Neural progenitor cell (in vitro differentiated cells): ENCODE measurements at regions not wholly inside any gene's neighbourhood (a gene's known extent, or its start where the extent isn't known, plus 50 kb on each side); places are given as distances from the start of the nearest gene placed in this dataset.

ENCODE experiments used
- DNase-seq: peaks from one replicate; pipeline ENCODE4 v3.0.0-alpha.2; 2016; ENCODE audit warnings: low spot score
- H2AFZ ChIP-seq: fragments of 200-600 bp; sonication (generic); replicated peaks from 2 replicates; pipeline ENCODE4 v1.6.1; 2016; ENCODE audit warnings: antibody characterized with exemption
- H3F3A ChIP-seq: fragments of 200-600 bp; sonication (generic); 2 replicates; pipeline ENCODE4 v1.6.1; 2016; ENCODE audit warnings: antibody characterized with exemption, low read depth
- H3K27ac ChIP-seq: fragments of 200-600 bp; sonication (generic); 2 replicates; pipeline ENCODE4 v1.5.1; 2016; ENCODE audit warnings: mild to moderate bottlenecking
- H3K27me3 ChIP-seq: fragments of 200-600 bp; sonication (generic); 2 replicates; pipeline ENCODE4 v1.6.1; 2016; ENCODE audit warnings: mild to moderate bottlenecking, moderate library complexity
- H3K36me3 ChIP-seq: fragments of 200-600 bp; sonication (generic); 2 replicates; pipeline ENCODE4 v1.5.1; 2016
- H3K4me1 ChIP-seq: fragments of 200-600 bp; sonication (generic); 2 replicates; pipeline ENCODE4 v1.6.1; 2016; ENCODE audit warnings: mixed run types
- H3K4me2 ChIP-seq: fragments of 200-600 bp; sonication (generic); 2 replicates; pipeline ENCODE4 v1.6.1; 2016
- H3K4me3 ChIP-seq: fragments of 200-600 bp; sonication (generic); 2 replicates; pipeline ENCODE4 v1.5.1; 2016
- H3K79me2 ChIP-seq: fragments of 200-600 bp; sonication (generic); 2 replicates; pipeline ENCODE4 v1.6.1; 2016; ENCODE audit warnings: low read depth
- H3K9ac ChIP-seq: fragments of 200-600 bp; sonication (generic); 2 replicates; pipeline ENCODE4 v1.6.1; 2016
- H3K9me3 ChIP-seq: fragments of 200-600 bp; sonication (generic); 2 replicates; pipeline ENCODE4 v1.5.1; 2016; ENCODE audit warnings: low read depth
- H4K20me1 ChIP-seq: fragments of 200-600 bp; sonication (generic); 2 replicates; pipeline ENCODE4 v1.6.1; 2016; ENCODE audit warnings: low read depth
- H3K27ac Mint-ChIP-seq: 3 replicates; pipeline ENCODE4 v1.8.0; 2021; ENCODE audit warnings: mixed read lengths
- H3K27me3 Mint-ChIP-seq: 2 replicates; pipeline ENCODE4 v1.8.0; 2022; ENCODE audit warnings: low read depth, mild to moderate bottlenecking, inconsistent platforms, moderate library complexity, mixed read lengths; ENCODE audit not compliant: insufficient read depth
- H3K36me3 Mint-ChIP-seq: 3 replicates; pipeline ENCODE4 v1.8.0; 2021; ENCODE audit warnings: mixed read lengths
- H3K4me1 Mint-ChIP-seq: 3 replicates; pipeline ENCODE4 v1.8.0; 2021; ENCODE audit warnings: mixed read lengths
- H3K4me3 Mint-ChIP-seq: 3 replicates; pipeline ENCODE4 v1.8.0; 2021; ENCODE audit warnings: mild to moderate bottlenecking, moderate library complexity, mixed read lengths
- H3K9me3 Mint-ChIP-seq: 3 replicates; pipeline ENCODE4 v1.8.0; 2020; ENCODE audit warnings: mixed read lengths
- EZH2 ChIP-seq: fragments of 200-600 bp; sonication (generic); IDR thresholded peaks from 2 replicates; pipeline ENCODE4 v1.6.1; 2017; ENCODE audit warnings: antibody characterized with exemption, mild to moderate bottlenecking, moderate library complexity
- EZH2phosphoT487 ChIP-seq: fragments of 200-600 bp; sonication (generic); IDR thresholded peaks from 2 replicates; pipeline ENCODE4 v1.6.1; 2017; ENCODE audit warnings: antibody characterized with exemption
- TF ChIP-seq, protein P1 (sequence below): fragments of 200-600 bp; sonication (generic); IDR thresholded peaks from 2 replicates; pipeline ENCODE4 v1.5.1; 2017; ENCODE audit warnings: antibody characterized with exemption, mild to moderate bottlenecking

DNA sequence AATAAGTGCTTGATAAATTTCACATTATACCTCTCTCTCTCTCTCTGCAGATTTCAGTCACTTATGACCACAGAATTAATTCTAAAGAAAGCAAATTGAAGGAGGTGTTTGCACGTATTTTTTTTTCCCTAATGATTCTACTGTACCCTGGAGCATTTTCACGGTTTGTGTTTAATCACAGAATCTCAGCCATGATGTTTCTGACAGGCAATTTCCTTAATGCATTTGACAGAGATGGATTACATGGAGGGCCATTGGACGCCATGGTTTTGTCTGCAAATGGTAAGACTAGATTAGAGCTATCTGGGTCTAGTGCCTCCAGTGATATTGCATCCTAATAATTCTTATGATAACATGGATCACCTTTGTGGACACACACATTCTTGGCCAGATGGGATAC lies 147.5 kb upstream of the RBFOX1 start:
- H3K4me3 ChIP-seq = no peak overlapping the region

DNA sequence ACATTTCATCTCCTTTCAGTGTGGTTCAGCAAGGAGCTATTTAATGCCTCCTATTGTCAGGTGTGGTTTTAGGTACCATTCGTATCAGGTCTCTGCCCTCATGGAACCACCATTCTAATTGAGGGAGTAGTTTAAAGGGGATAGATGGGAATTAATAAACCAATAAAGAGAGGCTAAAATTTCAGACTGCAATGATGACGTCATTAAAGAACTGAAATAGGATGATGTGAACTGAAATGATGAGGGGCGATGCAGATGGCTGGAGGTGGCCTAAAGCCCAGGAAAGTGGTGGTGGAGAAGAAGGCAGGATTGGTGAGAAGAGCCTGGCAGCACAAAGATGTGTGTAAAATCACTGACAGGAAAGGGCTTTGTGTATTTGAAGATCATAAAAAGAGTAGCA lies 148.9 kb upstream of the RBFOX1 start:
- no peaks in the 10 kb centered on the region for H3K36me3 Mint-ChIP-seq

More for the DNA sequence above, 147.5 kb upstream of the RBFOX1 start:
- H2AFZ ChIP-seq = no peak overlapping the region
- Mint-ChIP-seq H3K9me3 (no peaks in the 10 kb centered on the region), H3K4me3 (no peak overlapping the region), H3K27me3 (peaks cover 2% of the 10 kb centered on the region), H3K36me3 (no peaks in the 10 kb centered on the region), H3K4me1 (peaks cover 3% of the 10 kb centered on the region), H3K27ac (no peak overlapping the region)
- no peaks in the 10 kb centered on the region for H4K20me1 ChIP-seq
- H3K9me3 ChIP-seq = no peaks in the 10 kb centered on the region
- H3K36me3 ChIP-seq = no peaks in the 10 kb centered on the region
- no peak overlapping the region for H3K27ac ChIP-seq
- no peaks in the 10 kb centered on the region for H3K79me2 ChIP-seq
- peaks cover 3% of the 10 kb centered on the region for H3K4me1 ChIP-seq
- H3F3A ChIP-seq = no peaks in the 10 kb centered on the region
- no peaks in the 10 kb centered on the region for H3K27me3 ChIP-seq
- TF ChIP-seq, protein P1, sequence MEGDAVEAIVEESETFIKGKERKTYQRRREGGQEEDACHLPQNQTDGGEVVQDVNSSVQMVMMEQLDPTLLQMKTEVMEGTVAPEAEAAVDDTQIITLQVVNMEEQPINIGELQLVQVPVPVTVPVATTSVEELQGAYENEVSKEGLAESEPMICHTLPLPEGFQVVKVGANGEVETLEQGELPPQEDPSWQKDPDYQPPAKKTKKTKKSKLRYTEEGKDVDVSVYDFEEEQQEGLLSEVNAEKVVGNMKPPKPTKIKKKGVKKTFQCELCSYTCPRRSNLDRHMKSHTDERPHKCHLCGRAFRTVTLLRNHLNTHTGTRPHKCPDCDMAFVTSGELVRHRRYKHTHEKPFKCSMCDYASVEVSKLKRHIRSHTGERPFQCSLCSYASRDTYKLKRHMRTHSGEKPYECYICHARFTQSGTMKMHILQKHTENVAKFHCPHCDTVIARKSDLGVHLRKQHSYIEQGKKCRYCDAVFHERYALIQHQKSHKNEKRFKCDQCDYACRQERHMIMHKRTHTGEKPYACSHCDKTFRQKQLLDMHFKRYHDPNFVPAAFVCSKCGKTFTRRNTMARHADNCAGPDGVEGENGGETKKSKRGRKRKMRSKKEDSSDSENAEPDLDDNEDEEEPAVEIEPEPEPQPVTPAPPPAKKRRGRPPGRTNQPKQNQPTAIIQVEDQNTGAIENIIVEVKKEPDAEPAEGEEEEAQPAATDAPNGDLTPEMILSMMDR = no peak
- no peak for TF ChIP-seq EZH2phosphoT487
- TF ChIP-seq EZH2 = no peak
- no peak overlapping the region for H3K9ac ChIP-seq
- no peak for DNase-seq
- H3K4me2 ChIP-seq = no peak overlapping the region

DNA sequence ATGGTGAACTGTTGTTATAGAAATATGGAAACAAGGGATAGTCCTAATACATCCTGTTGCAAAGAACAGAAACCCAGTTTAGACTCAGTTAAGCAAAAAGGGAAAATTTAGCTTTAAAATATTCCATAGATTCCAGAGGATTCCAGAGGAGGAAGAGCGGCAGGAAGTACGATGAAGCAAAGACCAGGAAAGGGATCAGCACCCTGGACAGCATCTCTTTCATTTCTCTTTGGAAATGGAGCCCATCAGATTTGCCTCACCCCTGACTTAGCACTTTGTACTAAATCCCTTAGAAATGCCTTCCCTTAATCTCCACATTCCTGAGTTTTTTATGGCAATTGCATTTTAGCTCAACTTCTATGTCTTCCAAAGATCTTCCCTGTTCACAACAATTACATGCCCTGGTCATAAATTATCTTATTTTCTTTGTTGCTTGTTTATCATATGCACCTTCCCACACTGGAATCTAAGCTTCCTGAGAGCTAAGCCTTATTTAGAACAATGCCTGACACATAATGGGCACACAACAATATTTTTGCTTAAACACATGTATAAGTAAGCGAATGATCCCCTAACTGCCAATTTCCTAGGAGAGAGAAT lies 150.0 kb upstream of the RBFOX1 start:
- DNase-seq = peak; percentile 87
- Histone ChIP-seq H3K27me3 (no peaks in the 10 kb centered on the region), H3K9me3 (no peaks in the 10 kb centered on the region), H3K27ac (no peak overlapping the region), H3K4me2 (peak overlapping the region; percentile 28), H3K9ac (no peak overlapping the region), H2AFZ (no peak overlapping the region), H3K36me3 (no peaks in the 10 kb centered on the region), H4K20me1 (no peaks in the 10 kb centered on the region), H3F3A (no peaks in the 10 kb centered on the region), H3K4me1 (peaks cover 3% of the 10 kb centered on the region), H3K4me3 (no peak overlapping the region), H3K79me2 (no peaks in the 10 kb centered on the region)
- Mint-ChIP-seq H3K36me3 (no peaks in the 10 kb centered on the region), H3K9me3 (no peaks in the 10 kb centered on the region), H3K4me3 (no peak overlapping the region), H3K4me1 (peaks cover 3% of the 10 kb centered on the region), H3K27ac (no peak overlapping the region), H3K27me3 (peaks cover 2% of the 10 kb centered on the region)
- TF ChIP-seq EZH2phosphoT487 = no peak
- TF ChIP-seq, protein P1 = no peak
- TF ChIP-seq EZH2 = no peak

More for the DNA sequence above, 148.9 kb upstream of the RBFOX1 start:
- no peak overlapping the region for H3K4me2 ChIP-seq
- no peak overlapping the region for H3K9ac ChIP-seq
- H2AFZ ChIP-seq = no peak overlapping the region
- no peak overlapping the region for H3K27ac ChIP-seq
- no peak for DNase-seq
- H3K79me2 ChIP-seq = no peaks in the 10 kb centered on the region
- no peak overlapping the region for H3K27ac Mint-ChIP-seq
- TF ChIP-seq, protein P1 = no peak
- TF ChIP-seq EZH2phosphoT487 (no peak), EZH2 (no peak)
- no peaks in the 10 kb centered on the region for H3K9me3 ChIP-seq
- no peaks in the 10 kb centered on the region for H3K9me3 Mint-ChIP-seq
- H3F3A ChIP-seq = no peaks in the 10 kb centered on the region
- H3K4me3 Mint-ChIP-seq = no peak overlapping the region
- H3K36me3 ChIP-seq = no peaks in the 10 kb centered on the region
- peaks cover 2% of the 10 kb centered on the region for H3K27me3 Mint-ChIP-seq
- H4K20me1 ChIP-seq = no peaks in the 10 kb centered on the region
- H3K4me1 Mint-ChIP-seq = peaks cover 3% of the 10 kb centered on the region
- peaks cover 3% of the 10 kb centered on the region for H3K4me1 ChIP-seq
- no peaks in the 10 kb centered on the region for H3K27me3 ChIP-seq
- no peak overlapping the region for H3K4me3 ChIP-seq
